ENCODE measurements at regions not wholly inside any gene's neighbourhood (a gene's known extent, or its start where the extent isn't known, plus 50 kb on each side); places are given as distances from the start of the nearest gene placed in this dataset.

DNA sequence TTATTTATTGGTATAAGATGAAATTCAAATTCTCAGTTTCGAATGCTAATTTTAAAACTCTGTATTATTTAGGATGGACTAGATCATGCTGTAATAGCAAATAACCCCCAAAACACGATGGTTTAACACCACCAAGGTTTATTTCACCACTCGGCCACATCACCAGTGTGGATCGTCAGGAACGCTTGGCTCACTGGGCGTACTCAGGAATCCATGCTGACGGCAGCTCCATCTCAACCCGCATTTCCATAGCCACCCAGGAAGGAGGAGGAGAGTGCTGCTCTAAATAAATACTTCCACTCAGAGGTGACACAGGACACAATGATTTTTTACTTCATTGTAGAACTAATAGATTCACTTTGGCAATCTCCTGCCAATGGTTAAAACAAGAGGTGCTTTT, 347.4 kb downstream of the SH3GL2 start:
- TF ChIP-seq POLR2A (IDR thresholded peaks at IDR 0.05; ENCODE audit: low read depth): no peak
- TF ChIP-seq CTCF (IDR thresholded peaks at IDR 0.05): no peak
